ENCODE measurements at regions not wholly inside any gene's neighbourhood (a gene's known extent, or its start where the extent isn't known, plus 50 kb on each side); places are given as distances from the start of the nearest gene placed in this dataset.

DNA sequence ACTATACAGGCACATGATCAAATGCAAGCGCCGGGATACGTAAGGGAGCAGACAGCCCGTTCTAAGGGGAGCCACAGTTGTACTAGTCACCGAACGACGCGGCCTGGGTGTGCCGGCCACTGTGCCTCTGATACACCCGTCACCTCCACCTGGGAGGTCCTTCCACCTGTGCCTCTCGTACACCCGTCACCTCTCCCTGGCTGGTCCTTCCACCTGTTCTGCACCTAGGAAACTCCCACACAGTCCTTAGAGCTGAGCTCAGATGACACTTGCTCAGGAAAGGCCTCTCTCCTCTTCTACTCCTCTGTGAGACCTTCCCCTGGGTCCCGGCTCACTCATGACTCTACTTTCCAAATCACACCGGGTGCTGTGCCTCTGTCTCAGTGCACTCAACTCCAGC is 245.0 kb downstream of the TTLL2 start:
- no peak for DNase-seq

DNA sequence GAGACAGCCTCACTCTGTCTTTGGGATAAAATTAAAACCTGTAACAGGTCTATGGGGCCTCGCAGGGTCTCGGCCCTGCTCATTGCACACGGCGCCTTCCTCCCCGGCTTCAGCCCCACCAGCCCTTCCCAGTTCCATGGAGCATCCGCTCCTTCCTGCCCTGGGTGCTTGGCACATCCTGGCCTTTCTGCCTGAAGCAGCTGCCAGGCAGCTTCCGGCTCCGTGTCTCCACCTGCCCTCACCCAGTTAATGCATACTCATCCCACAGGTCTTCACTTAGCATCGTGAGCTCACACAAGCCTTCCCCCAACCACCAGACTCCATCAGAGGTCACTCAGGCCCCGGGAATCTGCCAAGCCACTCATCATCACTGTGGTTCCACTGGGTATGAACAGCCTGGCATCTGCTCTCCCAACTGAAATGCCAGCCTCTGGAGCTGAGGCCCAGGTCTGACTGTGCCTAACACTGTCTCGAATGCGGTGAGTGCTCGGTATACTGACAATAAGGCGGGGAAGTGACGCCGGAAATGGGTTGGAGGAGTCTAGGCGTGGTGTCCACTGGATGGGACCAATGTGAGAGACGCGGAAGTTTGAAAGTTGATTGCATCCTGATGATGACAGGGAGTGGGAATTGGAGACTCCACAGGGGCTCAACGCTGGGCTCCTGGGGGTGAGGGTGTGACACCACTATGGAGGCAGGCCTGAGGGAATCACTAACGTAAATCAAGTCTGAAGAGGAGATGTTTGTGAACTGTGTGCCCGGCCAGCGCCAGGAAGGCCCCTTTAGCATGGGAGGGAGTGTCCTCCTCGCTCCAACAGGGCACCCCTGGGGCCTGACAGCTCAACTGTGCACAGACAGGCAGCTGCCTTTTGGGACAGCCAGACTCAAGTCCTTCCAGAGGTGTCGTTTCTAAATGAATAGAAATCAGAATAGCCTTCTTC is 245.8 kb downstream of the TTLL2 start:
- no peak for DNase-seq

DNA sequence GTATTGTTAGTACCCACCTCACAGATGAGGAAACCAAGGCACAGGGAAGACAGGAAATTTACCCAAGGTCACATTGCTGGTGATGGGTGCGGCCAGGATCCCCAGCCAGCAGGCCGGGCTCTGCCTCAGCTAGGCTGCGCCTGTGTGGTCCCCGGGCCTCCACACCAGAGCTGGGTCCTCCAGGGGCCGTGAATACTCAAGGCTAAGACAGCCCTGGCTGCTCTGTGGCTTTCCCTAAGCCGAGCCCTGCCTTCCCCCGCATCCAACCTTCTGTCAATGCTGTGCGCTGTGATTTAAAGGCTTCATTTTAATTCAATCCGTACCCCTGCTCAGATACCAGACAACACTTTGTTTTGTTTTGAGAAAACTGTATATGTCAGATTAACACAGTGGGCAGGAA is 246.7 kb downstream of the TTLL2 start:
- DNase-seq, result no peak

DNA sequence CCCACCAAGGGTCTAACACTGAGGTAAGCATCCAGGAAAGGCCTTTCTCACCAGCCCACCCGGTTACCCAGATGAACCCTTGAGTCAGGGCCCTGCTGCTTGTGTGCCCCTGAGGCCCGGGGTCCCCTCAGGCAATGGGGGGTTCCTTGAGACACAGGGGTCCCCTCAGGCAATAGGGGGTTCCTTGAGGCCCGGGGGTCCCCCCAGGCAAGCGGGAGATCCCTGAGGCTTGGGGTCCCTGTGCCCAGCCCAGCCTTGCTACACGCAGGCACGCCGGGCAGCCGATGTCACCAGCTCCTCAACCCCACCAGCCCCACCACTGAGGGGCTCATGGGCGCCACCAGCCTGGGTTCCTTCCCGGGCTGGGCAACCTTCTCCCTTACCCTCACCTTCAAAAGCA is 247.2 kb downstream of the TTLL2 start:
- DNase-seq, result no peak

DNA sequence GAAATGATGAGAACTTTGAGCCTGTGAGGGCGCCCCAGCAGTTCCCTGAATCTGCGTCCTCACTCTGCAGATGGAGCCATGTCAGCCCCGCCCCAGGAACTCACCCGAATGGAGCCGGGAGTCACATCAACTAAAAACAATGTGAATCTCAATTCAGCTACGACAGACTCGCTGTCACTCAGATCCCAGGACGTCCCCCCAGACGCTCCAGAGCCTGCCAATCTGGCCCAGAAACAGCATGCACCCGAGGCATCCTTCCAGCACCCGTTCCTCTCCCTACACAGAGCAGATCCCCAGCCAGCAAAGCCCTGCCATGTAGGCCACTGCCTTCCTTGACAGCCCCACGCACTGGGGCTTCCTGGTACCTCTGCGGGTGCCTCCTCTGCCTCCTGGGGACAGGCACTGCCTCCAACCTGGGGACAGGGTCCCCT is 248.0 kb downstream of the TTLL2 start:
- DNase-seq, result no peak

DNA sequence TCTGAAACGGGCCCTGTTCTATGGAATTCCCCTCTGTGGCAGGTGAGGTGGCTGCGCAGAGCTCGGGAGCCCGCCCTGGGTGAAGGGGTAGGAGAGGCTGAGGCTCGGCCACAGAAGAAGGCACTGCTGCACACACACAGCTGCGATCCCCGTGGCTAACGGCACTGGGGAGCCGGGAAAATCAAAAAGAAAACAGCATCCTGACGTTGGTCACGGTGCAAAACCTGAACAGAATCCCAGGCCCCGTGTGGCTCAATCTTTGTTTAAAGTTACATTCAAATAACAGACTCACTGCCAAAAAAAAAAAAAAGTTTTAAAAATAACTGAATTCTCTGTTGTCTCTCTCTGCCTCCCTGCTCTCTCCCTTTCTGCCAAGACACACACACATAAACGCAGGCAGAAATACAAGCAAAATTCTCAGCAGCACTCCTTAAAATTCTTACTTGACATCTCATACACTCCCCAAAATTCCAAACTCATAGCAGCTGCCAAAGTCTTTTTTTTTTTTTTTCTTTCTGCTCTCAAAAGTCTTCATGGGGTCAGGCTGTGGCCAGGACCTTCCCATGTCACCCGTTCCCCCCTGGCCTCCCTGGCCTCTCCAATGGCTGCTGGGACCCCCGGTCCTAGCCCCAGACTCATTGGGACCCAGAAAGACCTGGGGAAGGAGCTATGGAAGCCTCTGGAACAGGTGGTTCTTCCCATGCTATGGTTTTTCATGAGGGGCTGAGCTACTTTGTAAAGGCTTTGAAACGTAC is 248.8 kb downstream of the TTLL2 start:
- no peak for DNase-seq

DNA sequence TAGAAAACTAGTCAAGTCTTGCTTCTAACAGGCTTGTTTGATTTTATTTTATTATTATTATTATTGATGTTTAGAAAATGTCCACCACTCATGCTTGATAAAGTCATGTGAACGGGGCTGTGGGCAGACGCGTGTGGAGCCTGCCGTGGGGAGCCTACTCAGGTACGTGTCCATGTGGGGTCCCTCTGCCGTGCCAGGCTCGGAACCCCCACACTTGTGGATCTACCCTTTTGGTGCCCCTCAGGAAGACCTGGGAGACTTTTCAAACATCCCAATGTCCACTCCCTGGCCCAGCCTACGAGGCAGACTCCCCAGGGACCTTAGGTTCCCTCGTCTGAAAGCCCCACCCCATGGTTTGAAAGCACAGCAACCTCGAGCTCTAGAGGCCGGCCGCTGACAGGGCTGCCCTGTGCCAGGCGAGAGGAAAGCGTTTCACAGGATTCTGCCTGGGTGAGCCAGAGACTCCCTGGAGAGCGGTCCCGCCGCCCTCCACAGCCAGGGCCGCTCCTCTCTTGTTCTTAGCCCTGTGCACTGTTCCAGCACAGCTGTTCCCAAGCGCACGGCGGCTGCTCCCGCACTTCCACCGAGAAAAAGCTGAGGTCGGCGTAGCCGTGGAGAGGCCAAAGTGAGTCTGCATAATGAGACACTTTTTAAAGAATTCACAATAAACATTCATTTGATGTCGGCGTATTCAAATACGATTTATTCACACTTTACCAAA is 249.7 kb downstream of the TTLL2 start:
- no peak for DNase-seq

DNA sequence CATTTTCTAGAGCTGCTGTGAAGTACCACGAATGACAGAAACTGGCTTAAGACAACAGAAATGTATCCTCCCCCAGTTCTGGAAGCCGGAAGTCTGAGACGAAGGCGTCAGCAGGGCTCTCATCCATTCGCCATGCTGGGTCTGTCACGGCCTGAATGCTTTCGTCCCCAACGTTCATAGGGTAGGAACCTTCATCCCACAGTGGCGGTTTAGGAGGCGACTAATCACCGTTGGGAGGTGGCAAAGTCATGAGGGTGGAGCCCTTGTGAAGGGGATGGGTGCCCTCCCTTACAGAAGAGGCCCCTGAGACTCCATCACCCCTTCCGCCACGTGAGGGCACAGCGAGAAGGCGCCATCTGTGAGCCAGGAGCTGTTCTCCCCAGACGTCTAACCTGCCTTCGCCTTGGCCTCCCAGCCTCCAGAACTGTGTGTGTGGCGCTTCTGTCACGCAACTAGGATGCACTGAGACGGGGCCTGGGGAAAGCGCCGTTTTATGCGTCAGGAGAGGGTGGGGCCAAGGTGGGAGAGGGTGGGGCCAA is 250.3 kb downstream of the TTLL2 start:
- no peak for DNase-seq

DNA sequence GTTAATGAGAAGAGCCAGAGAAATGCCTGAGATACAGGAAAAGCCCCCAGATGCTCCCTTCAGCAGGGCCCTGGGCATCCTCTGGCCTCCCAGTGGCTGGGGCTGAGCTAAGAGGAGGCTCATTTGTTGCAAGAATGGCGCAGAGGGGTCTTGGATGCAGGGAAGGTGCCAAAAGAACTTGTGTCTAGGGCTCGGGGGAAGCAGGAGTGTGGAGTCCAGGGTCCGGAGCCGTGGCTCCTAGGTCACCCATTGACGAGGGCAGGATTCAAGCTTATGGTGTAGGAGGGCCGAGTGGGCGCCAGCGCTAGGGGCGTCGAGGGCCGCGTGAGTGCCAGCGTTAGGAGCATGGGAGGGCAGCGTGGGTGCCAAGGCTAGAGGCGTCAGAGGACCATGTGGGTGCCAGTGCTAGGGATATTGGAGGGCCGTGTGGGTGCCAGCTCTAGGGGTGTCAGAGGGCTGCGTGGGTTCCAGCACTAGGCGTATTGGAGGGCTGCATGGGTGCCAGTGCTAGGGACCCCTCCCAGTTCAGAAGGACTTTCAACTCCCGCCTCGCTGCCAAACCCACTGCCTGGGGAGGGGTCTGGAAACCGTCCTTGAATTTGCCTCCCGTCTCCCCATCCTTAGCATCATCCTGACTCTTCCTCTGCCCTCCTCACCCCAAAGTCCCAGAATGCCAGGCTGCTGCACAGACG is 250.5 kb upstream of the AFDN start:
- DNase-seq, result no peak

DNA sequence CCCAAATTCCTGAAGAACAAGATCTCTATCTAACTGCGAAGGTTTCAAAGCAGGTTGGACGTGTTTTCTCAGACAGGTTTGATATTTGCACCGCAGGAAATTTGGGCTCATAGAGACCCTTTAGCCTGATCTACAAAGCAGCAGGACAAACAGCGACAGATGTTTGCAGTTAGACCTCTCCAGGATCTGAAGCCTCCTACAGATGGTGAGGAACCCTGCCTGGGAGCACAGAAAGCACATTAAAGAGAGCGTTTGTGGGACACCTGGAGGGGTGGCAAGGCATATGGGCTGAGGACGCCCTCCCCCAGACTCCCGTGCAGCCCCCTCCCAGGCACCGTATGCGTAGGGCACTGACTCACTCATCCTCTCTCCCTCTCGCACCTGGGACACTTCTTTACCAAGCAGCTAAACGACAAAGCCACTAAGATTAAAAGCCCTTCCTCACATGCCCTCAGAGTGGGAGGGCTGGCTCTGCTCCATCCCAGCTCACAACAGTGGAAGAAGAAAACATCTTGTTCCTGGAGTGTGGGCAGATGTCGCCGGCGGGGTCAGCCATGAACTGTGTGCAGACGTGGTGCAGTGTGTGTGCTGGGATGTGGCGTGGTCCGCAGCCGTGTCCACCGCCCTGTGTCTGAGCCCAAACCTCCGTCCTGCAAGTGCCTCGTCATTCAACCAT is 249.7 kb upstream of the AFDN start:
- no peak for DNase-seq

DNA sequence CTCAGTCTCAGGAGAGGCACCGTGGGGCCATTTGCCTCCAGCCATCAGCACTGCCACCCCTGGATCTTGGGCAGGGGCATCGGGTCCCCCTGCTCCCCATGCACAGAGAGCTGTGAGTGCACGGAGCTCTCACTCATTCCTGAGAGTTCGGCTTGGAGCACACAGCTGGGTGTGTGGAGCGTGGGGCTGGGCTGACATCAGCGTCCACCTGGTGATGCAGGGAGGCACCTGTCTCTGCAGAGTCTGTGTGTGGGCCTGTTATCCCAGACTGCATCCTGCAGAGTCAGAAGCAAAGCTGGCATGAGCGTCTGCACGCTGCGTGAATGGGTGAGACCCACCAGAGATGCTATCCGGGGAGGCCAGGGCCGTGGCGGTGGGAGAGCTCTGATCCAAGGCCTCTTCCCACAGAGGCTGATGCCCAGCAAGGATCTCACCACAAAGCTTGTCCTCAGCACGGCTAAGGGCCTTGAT is 248.8 kb upstream of the AFDN start:
- DNase-seq, result no peak

DNA sequence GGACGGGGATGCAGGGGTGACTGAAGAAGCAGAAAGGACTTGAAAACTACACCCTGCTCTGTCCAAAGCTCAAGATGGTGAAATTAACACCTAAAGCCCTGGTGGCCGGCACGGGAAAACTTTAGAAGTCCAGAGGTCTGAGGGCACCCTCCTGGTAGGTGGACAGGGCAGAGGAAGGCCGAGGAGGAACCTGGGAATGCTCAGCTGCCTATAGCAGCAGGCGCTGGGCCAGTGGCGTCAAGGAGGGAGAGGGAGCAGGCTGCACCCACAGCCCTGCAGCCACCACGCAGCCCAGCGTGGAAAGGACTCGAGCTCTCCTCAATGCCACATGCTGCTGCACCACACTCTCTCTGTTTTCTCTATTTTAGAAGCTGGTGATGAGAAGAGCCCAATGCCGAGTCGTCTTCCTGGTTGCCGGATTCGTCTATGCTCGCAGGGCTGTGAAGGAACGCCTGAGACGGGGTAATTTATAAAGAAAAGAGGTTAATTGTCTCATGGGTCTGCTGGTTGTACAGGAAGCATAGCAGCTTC is 248.3 kb upstream of the AFDN start:
- no peak for DNase-seq

DNA sequence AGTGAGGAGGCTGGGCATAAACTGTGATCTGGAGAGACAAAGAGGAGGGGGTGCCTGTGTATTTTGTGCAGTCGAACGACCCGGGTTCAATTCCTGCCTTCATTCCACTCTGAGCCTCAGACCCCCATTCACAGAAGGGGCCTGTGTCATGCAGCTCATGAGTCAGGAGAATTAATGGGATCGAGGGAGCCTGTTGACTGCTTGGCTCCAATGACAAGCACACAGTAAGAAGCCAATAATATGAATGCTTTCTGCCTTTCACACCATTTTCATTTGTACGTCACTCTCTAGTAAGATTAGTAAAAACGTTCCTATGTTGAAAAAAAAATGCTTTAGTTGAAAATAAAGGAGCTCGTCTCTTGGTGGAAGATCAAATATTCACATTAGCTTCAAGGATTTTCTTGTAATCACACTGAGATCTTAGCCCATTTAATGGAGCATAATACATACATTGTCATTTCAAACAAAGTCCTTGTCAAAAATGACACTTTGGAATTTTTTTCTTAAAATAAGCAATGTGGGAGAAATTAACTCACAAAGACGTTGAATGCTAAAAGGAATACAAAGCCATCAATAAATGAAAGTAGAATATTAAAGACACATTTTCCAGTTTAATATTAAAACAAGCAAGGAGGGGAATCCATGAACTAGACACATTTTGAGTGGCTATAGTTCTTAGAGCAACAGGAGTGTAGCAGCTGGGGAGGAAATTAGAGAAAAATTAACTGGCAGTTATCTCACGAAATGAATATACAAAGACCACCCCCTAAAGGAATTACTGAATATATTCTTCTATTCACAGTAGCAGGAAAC is 246.7 kb upstream of the AFDN start:
- DNase-seq, result no peak

DNA sequence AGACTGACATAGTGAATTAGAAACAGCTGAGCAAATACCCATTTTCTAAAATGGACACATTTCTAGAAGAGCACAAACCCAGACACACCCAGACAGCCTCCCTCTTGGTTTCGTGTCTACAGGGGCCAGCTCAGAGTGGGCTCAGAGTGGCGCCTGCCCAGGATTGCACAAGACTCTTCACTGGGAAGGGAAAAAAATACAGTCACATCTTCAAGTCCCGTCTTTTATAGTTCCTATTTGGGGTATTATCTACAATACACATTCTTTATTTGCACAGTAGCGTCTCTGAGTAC is 246.1 kb upstream of the AFDN start:
- no peak for DNase-seq

DNA sequence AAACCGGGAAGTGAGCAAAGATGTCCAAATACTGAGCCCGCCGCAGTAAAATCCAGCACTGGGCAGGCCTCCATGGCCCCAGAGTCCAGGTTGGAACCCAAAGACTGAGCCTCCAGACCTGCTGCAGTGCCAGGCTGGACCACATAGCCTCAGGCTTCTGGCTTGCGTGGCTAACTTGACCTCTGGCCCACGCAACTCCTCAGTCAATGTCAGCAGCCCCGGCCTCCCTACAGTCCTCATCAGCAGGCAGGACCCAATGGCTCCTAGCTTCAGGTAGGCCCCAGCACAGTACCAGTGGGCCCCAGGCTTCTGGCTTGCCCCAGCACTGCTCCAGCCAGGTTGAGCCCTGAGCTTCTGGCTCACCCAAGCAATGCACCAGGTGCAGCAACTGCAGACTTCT is 245.1 kb upstream of the AFDN start:
- no peak for DNase-seq

DNA sequence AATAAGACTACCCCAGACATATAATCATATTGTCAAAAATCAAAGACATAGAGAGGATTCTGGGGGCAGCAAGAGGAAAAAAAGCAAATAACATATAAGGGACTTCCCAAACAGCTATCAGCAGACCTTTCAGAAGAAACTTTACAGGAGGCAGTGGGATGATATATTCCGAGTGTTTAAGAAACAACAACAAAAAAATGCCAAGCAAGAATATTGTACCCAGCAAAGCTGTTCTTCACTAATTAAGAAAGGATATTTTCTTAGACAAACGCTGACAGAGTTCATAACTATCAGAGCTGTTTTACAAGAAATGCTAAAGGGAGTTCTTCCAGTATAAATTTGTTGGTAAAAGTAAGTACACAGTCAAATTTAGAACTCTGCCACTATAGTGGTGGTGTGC is 243.3 kb upstream of the AFDN start:
- no peak for DNase-seq

DNA sequence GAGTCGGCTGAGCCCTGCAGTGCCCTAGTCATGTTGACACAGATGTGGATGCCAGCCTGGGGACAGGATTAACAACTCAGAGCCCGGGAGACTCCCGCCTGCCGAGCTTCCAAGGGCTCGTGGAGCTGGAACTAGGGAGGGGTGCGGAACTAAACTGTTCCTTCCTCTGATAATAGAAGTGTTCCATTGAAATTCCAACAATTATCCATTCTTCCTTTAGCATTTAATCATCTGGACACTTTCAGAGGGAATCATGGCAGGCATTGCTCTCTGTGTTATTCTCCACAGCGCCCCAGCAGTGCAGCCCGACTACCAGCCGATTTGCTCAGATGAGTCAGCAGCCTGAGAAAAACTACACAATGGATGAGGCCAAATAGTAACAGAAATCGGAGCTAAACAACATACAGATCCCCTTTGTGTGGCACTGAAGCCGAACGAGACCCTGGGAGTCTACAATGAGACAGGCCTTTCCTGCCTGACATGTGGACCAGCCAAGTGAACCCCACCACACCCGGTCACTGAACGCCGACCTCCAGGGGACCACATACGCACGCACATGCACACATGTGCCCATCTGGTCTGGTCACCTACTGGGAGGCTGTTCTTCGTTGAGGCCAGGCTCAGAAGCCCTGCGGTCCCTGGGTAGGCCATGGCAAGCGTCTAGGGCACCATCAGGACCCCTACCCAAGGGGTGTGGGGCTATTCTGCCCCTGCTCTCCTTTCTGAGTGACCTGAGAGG is 238.4 kb upstream of the AFDN start:
- no peak for DNase-seq

DNA sequence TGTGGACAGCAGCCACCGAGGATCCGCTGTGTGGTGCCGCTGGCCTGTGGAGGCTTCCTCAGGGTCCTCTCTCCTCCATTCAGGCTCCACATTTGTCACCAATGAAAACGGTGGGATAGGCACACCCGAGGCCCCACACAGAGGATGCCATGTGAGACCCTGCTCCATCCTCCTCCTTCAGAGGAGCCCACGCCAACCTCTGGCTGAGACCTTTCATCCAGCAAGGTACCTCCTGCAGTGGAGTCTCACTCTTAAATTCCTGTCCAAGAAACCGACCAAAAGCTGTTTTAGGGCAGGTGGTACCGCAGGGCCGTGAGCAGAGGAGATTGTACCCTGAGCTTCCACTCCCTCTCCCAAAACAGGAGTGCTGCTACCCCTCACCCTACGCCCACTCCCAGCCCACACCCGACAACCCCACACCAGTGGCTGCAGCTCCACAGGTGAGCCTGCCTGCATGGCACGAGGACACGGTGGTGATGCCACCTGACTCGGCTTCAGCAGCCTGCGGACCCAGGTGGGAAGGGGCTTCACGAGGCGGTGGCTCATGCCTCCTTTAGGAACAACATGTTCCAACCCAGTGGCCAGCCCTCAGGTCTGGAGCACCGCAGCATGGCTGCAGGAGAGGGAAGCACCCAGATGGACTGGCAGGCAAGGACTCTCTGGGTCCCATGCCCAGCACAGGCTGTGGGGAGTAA is 237.6 kb upstream of the AFDN start:
- DNase-seq, result no peak

DNA sequence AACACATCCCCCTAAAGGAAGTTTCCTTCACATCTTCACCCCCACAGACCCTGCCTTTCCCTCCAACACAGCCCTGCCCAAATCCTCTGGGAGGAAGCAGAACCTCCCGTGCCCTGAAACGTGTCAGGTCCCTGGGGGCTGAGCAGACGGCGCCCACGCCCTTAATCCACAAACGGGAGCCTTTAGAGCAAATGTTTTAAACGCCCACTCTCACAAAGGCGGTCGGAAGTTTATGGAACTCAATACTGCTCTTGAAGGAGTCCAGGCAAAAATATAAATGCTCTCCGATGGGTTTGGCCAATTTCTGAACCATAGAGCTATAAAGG is 237.1 kb upstream of the AFDN start:
- DNase-seq, result no peak

DNA sequence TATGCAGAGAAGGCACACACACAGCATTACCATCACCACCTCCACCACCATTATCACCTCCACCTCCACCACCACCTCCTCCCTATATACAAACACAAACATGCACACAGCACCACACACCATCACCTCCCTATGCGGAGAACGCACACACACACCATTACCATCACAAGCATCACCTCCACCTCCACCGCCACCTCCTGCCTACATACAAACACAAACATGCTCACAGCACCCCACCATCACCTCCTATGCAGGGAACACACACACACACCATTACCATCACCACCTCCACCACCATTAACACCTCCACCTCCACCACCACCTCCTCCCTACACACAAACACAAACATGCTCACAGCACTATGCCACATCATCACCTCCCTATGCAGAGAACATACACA is 236.5 kb upstream of the AFDN start:
- no peak for DNase-seq

Data from bone marrow (tissue), 2 donors.